Smooth muscle cell (in vitro differentiated cells): ENCODE measurements at regions not wholly inside any gene's neighbourhood (a gene's known extent, or its start where the extent isn't known, plus 50 kb on each side); places are given as distances from the start of the nearest gene placed in this dataset.

Source experiments
- DNase-seq: peaks from one replicate; lab custom pipeline; 2025; ENCODE audit not compliant: unreplicated experiment; lab: John Stamatoyannopoulos, UW
- H2AFZ ChIP-seq: fragments of 200-600 bp; sonication (generic); 2 replicates; pipeline ENCODE4 v1.6.0; 2016; ENCODE audit warnings: antibody characterized with exemption, low read depth, mild to moderate bottlenecking
- H3F3A ChIP-seq: fragments of 200-600 bp; sonication (generic); 2 replicates; pipeline ENCODE4 v1.6.0; 2017; ENCODE audit warnings: antibody characterized with exemption, low read depth
- H3K27ac ChIP-seq: fragments of 200-600 bp; sonication (generic); 2 replicates; pipeline ENCODE4 v1.5.1; 2016; ENCODE audit warnings: low read depth, mild to moderate bottlenecking
- H3K27me3 ChIP-seq: fragments of 200-600 bp; sonication (generic); 2 replicates; pipeline ENCODE4 v1.6.1; 2016; ENCODE audit warnings: low read depth, mild to moderate bottlenecking
- H3K36me3 ChIP-seq: fragments of 200-600 bp; sonication (generic); 2 replicates; pipeline ENCODE4 v1.5.1; 2016; ENCODE audit warnings: low read depth
- H3K4me1 ChIP-seq: fragments of 200-600 bp; sonication (generic); 2 replicates; pipeline ENCODE4 v1.5.1; 2016; ENCODE audit warnings: low read depth
- H3K4me2 ChIP-seq: fragments of 200-600 bp; sonication (generic); 2 replicates; pipeline ENCODE4 v1.6.0; 2016; ENCODE audit warnings: mild to moderate bottlenecking
- H3K4me3 ChIP-seq: fragments of 200-600 bp; sonication (generic); 2 replicates; pipeline ENCODE4 v1.5.1; 2016; ENCODE audit warnings: mild to moderate bottlenecking
- H3K79me2 ChIP-seq: fragments of 200-600 bp; sonication (generic); 2 replicates; pipeline ENCODE4 v1.6.0; 2016; ENCODE audit warnings: low read depth, mild to moderate bottlenecking
- H3K9ac ChIP-seq: fragments of 200-600 bp; sonication (generic); 2 replicates; pipeline ENCODE4 v1.6.0; 2016; ENCODE audit warnings: low read depth
- H3K9me3 ChIP-seq: fragments of 200-600 bp; sonication (generic); replicated peaks from 2 replicates; pipeline ENCODE4 v1.5.1; 2016; ENCODE audit warnings: low read depth
- H4K20me1 ChIP-seq: fragments of 200-600 bp; sonication (generic); 2 replicates; pipeline ENCODE4 v1.6.0; 2016; ENCODE audit warnings: low read depth
- WGBS: methylation state at CpG from one replicate; pipeline ENCODE4 v1.1.7; 2016; ENCODE audit warnings: low lambda C conversion rate; 5-methylcytosine and 5-hydroxymethylcytosine counted together
- TF ChIP-seq, protein P1 (sequence below): fragments of 200-600 bp; sonication (generic); IDR thresholded peaks from 2 replicates; pipeline ENCODE4 v1.5.1; 2017; ENCODE audit warnings: borderline replicate concordance, mild to moderate bottlenecking, antibody characterized with exemption; ENCODE audit not compliant: insufficient read depth, poor library complexity, severe bottlenecking

DNA sequence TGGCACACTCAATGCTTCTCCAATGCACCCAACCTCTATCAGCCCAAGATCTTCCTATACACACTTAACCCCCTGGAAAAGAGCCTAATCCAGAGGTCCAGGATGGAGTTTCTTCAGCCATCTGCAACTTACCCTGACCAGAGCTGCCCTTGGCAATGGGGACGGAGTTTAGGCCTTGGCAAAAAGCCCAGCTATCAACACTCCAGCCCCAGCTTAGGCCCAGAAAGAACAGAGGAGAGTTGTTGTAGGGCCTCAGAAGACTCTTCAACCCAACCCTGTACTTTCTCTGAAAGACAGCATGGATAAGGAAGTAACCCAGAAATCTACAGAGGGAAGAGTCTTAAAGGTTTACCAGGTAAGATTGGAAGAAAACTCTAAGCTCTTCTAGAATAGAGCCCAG lies 219.3 kb upstream of the PELI2 start:
- TF ChIP-seq, protein P1, sequence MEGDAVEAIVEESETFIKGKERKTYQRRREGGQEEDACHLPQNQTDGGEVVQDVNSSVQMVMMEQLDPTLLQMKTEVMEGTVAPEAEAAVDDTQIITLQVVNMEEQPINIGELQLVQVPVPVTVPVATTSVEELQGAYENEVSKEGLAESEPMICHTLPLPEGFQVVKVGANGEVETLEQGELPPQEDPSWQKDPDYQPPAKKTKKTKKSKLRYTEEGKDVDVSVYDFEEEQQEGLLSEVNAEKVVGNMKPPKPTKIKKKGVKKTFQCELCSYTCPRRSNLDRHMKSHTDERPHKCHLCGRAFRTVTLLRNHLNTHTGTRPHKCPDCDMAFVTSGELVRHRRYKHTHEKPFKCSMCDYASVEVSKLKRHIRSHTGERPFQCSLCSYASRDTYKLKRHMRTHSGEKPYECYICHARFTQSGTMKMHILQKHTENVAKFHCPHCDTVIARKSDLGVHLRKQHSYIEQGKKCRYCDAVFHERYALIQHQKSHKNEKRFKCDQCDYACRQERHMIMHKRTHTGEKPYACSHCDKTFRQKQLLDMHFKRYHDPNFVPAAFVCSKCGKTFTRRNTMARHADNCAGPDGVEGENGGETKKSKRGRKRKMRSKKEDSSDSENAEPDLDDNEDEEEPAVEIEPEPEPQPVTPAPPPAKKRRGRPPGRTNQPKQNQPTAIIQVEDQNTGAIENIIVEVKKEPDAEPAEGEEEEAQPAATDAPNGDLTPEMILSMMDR = no peak
- no peaks in the 10 kb centered on the region for H3K9me3 ChIP-seq
- WGBS = 81% methylated on average over 1 of the region's 1 CpG

DNA sequence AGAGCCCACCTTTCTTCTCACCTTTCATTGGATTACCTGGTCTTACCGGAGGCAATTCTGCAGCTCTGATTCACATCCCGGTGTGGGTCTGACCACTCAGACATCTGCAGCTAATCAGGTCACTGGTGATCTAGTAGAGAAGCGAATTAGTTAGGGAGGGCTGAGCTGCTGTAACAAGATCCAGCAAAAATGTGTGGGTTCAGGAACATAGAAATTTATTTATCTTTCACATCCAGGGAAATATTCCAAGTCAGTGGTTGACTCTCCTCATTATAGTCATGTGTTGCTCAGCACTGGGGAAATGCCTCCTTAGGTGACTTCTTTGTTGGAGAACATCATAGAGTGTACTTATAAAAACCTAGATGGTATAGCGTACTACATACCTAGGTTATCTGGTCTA lies 218.7 kb upstream of the PELI2 start:
- H3K4me1 ChIP-seq = peaks cover 7% of the 10 kb centered on the region
- no peaks in the 10 kb centered on the region for H3K79me2 ChIP-seq
- H3K36me3 ChIP-seq = no peaks in the 10 kb centered on the region
- TF ChIP-seq, protein P1 = no peak
- H3K4me2 ChIP-seq = no peak overlapping the region
- H3K9ac ChIP-seq = no peak overlapping the region
- 93% methylated on average over 4 of the region's 4 CpGs for WGBS
- no peaks in the 10 kb centered on the region for H3K27me3 ChIP-seq
- H2AFZ ChIP-seq = no peak overlapping the region
- no peak overlapping the region for H3K4me3 ChIP-seq
- no peak overlapping the region for H3K27ac ChIP-seq
- H3K9me3 ChIP-seq = no peaks in the 10 kb centered on the region
- H4K20me1 ChIP-seq = no peaks in the 10 kb centered on the region
- no peak for DNase-seq
- H3F3A ChIP-seq = no peaks in the 10 kb centered on the region

More for the DNA sequence above, 219.3 kb upstream of the PELI2 start:
- no peaks in the 10 kb centered on the region for H3K36me3 ChIP-seq
- H3K4me1 ChIP-seq = peaks cover 7% of the 10 kb centered on the region
- H3K4me3 ChIP-seq = no peak overlapping the region
- H3K4me2 ChIP-seq = no peak overlapping the region
- no peaks in the 10 kb centered on the region for H3K79me2 ChIP-seq
- no peaks in the 10 kb centered on the region for H3F3A ChIP-seq
- H4K20me1 ChIP-seq = no peaks in the 10 kb centered on the region
- no peak overlapping the region for H3K9ac ChIP-seq
- H3K27ac ChIP-seq = no peak overlapping the region
- no peaks in the 10 kb centered on the region for H3K27me3 ChIP-seq
- DNase-seq = no peak
- H2AFZ ChIP-seq = no peak overlapping the region

DNA sequence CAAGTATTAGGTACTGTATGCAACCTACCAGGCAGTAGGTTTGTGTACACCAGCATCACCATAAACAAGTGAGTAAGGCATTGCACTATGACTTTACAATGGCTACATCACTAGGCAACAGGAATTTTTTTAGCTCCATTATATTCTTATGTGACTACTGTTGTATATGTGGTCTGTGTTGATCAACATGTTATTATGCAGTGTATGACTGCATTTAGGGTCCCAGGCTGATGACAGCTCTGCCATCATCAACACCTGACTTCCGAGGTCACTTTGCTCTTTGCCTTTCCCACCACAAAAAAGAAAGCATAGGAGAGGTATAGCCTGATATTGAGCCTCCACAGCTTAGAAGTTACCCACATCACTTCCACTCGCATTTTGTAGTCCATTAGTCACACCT lies 217.5 kb upstream of the PELI2 start:
- Histone ChIP-seq H3K36me3 (no peaks in the 10 kb centered on the region), H2AFZ (no peak overlapping the region), H3K79me2 (no peaks in the 10 kb centered on the region), H3K9me3 (no peaks in the 10 kb centered on the region), H3K4me2 (no peak overlapping the region), H3K9ac (no peak overlapping the region), H3F3A (no peaks in the 10 kb centered on the region), H3K4me1 (peaks cover 4% of the 10 kb centered on the region), H3K27ac (no peak overlapping the region), H4K20me1 (no peaks in the 10 kb centered on the region), H3K27me3 (no peaks in the 10 kb centered on the region), H3K4me3 (no peak overlapping the region)
- no peak for DNase-seq
- TF ChIP-seq, protein P1 = no peak
- 78% methylated on average over 2 of the region's 2 CpGs for WGBS

DNA sequence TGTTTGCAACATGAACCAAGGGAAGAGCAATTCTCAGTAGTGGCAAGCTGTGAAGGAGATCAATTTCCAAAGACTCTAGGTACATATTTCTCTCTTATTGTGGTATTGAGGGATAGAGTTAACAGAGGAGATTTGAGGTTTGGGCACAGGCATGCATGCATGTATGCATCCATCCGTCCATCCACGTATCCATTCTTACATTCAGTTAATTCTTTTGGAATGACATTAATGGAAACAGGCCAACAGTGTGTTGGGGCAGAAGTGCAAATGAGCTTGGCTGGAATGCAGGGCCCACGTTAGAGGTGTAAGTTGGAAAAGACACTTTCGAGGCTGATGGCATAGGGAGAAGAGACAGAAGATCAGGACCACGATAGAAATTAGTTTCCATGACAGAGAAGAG lies 216.9 kb upstream of the PELI2 start:
- Histone ChIP-seq H3K4me2 (no peak overlapping the region), H3K79me2 (no peaks in the 10 kb centered on the region), H3F3A (no peaks in the 10 kb centered on the region), H3K27me3 (no peaks in the 10 kb centered on the region), H3K9me3 (no peaks in the 10 kb centered on the region), H3K27ac (no peak overlapping the region), H4K20me1 (no peaks in the 10 kb centered on the region), H3K4me1 (no peaks in the 10 kb centered on the region), H3K9ac (no peak overlapping the region), H3K36me3 (no peaks in the 10 kb centered on the region), H3K4me3 (no peak overlapping the region), H2AFZ (no peak overlapping the region)
- TF ChIP-seq, protein P1 = no peak
- WGBS = 75% methylated on average over 5 of the region's 5 CpGs
- DNase-seq = no peak
